Natural killer cell (primary cell): ENCODE measurements at regions not wholly inside any gene's neighbourhood (a gene's known extent, or its start where the extent isn't known, plus 50 kb on each side); places are given as distances from the start of the nearest gene placed in this dataset.

ENCODE experiments used
- ATAC-seq, 3 donors: fragments of 150-1000 bp in 2 of 3; fragments of 200-7000 bp in 1 of 3; cut with Tn5 transposase; 1 replicate in 1 of 3; 2 replicates in 2 of 3; pipeline ENCODE4 v1.10.0; 2021; ENCODE audit warnings: mild to moderate bottlenecking in 2 of 3, moderate library complexity in 2 of 3
- DNase-seq, 2 donors: peaks; one replicate each; pipeline versions ENCODE4 v3.0.0 to v3.0.0-alpha.2; 2013 to 2021; ENCODE audit warnings: mixed read lengths in 1 of 2
- H3K27ac ChIP-seq: one replicate; pipeline ENCODE4 v1.5.1; 2013; ENCODE audit warnings: mild to moderate bottlenecking, low read length
- H3K27me3 ChIP-seq: one replicate; pipeline ENCODE4 v1.6.1; 2013; ENCODE audit warnings: low read length; ENCODE audit not compliant: control insufficient read depth, insufficient read depth
- H3K36me3 ChIP-seq: one replicate; pipeline ENCODE4 v1.6.1; 2013; ENCODE audit warnings: low read length; ENCODE audit not compliant: control insufficient read depth, insufficient read depth
- H3K4me1 ChIP-seq: one replicate; pipeline ENCODE4 v1.6.1; 2013; ENCODE audit warnings: low read length; ENCODE audit not compliant: control insufficient read depth, insufficient read depth
- H3K4me3 ChIP-seq: one replicate; pipeline ENCODE4 v1.5.1; 2013; ENCODE audit warnings: low read length
- H3K9me3 ChIP-seq: one replicate; pipeline ENCODE4 v1.6.1; 2013; ENCODE audit warnings: low read length; ENCODE audit not compliant: control insufficient read depth, insufficient read depth
- H3K27ac Mint-ChIP-seq, 2 donors: one replicate each; pipeline ENCODE4 v1.8.0; 2022; ENCODE audit warnings: mild to moderate bottlenecking in 2 of 2, mixed read lengths in 2 of 2, moderate library complexity in 1 of 2
- H3K27me3 Mint-ChIP-seq, 2 donors: one replicate each; pipeline ENCODE4 v1.8.0; 2022; ENCODE audit warnings: low read depth in 2 of 2, mixed read lengths in 2 of 2
- H3K36me3 Mint-ChIP-seq: one replicate; pipeline ENCODE4 v1.8.0; 2022; ENCODE audit warnings: mixed read lengths
- H3K4me1 Mint-ChIP-seq, 2 donors: one replicate each; pipeline ENCODE4 v1.8.0; 2022; ENCODE audit warnings: mixed read lengths in 2 of 2
- H3K4me3 Mint-ChIP-seq: one replicate; pipeline ENCODE4 v1.8.0; 2022; ENCODE audit warnings: mild to moderate bottlenecking, moderate library complexity, mixed read lengths
- H3K9me3 Mint-ChIP-seq, 2 donors: one replicate each; pipeline ENCODE4 v1.8.0; 2022; ENCODE audit warnings: mixed read lengths in 2 of 2
- WGBS: methylation state at CpG from one replicate; pipeline ENCODE4 v1.1.7; 2013; ENCODE audit warnings: missing lambda C conversion rate; ENCODE audit not compliant: insufficient coverage; 5-methylcytosine and 5-hydroxymethylcytosine counted together
- intact Hi-C: fragments of 100-400 bp; cut with micrococcal nuclease; formaldehyde crosslinking; loops from one replicate; pipeline ENCODE4 v1.14.2; 2022
- TF ChIP-seq, protein P1 (sequence below): fragments of 200-600 bp; IDR thresholded peaks from one replicate; pipeline ENCODE4 v1.8.0; 2022; ENCODE audit warnings: antibody characterized with exemption

- Histone ChIP-seq H3K27ac (no peak overlapping the region), H3K27me3 (no peaks in the 10 kb centered on the region), H3K4me3 (no peak overlapping the region), H3K9me3 (peaks cover 5% of the 10 kb centered on the region), H3K4me1 (no peaks in the 10 kb centered on the region), H3K36me3 (no peaks in the 10 kb centered on the region)
- WGBS, result 73% methylated on average over 3 of the region's 5 CpGs
- H3K36me3 Mint-ChIP-seq, result peaks cover 14% of the 10 kb centered on the region
- no peak for DNase-seq
- no peak for ATAC-seq
- H3K9me3 Mint-ChIP-seq, result peaks cover 26 to 28% of the 10 kb centered on the region in 2 donors
- no peaks in the 10 kb centered on the region for H3K4me1 Mint-ChIP-seq
- TF ChIP-seq, protein P1, sequence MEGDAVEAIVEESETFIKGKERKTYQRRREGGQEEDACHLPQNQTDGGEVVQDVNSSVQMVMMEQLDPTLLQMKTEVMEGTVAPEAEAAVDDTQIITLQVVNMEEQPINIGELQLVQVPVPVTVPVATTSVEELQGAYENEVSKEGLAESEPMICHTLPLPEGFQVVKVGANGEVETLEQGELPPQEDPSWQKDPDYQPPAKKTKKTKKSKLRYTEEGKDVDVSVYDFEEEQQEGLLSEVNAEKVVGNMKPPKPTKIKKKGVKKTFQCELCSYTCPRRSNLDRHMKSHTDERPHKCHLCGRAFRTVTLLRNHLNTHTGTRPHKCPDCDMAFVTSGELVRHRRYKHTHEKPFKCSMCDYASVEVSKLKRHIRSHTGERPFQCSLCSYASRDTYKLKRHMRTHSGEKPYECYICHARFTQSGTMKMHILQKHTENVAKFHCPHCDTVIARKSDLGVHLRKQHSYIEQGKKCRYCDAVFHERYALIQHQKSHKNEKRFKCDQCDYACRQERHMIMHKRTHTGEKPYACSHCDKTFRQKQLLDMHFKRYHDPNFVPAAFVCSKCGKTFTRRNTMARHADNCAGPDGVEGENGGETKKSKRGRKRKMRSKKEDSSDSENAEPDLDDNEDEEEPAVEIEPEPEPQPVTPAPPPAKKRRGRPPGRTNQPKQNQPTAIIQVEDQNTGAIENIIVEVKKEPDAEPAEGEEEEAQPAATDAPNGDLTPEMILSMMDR, result no peak
- no peak overlapping the region for H3K27ac Mint-ChIP-seq
- H3K27me3 Mint-ChIP-seq, result no peaks in the 10 kb centered on the region
- intact Hi-C loops, result no loop called here
- H3K4me3 Mint-ChIP-seq, result no peak overlapping the region
These were observed 1295.0 kb downstream of the JRKL start for GRCh38 chr11:97684486-97685439.

DNA sequence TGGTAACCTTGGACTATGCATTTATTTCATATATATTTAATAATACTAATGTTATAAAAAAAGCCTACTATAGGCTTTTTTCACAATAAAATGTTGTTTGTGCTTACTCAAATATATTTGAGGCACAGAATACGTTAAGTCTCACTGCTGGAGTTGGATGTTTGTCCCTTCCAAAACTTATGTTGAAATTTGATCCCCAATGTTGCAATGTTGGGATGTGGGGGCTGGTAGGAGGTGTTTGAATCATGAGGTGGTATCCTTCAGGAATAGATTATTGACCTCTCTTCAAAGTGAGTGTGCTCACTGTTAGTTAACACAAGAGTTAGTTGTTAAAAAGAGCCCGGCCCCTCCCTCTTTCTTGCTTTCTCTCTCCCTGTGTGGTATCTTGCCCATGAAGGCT, 1295.9 kb downstream of the JRKL start:
- Histone ChIP-seq H3K9me3 (peaks cover 5% of the 10 kb centered on the region), H3K4me3 (no peak overlapping the region), H3K27me3 (no peaks in the 10 kb centered on the region), H3K36me3 (no peaks in the 10 kb centered on the region), H3K27ac (no peak overlapping the region), H3K4me1 (no peaks in the 10 kb centered on the region)
- DNase-seq, result no peak
- H3K9me3 Mint-ChIP-seq, result peaks cover 24% of the 10 kb centered on the region in 2 donors
- no peaks in the 10 kb centered on the region for H3K27me3 Mint-ChIP-seq
- H3K4me1 Mint-ChIP-seq, result no peaks in the 10 kb centered on the region
- TF ChIP-seq, protein P1, result no peak
- intact Hi-C loops, result no loop called here
- H3K27ac Mint-ChIP-seq, result no peak overlapping the region
- ATAC-seq, result no peak
- whole genome bisulfite sequencing, result 70% methylated on average over 2 of the region's 2 CpGs
- peaks cover 8% of the 10 kb centered on the region for H3K36me3 Mint-ChIP-seq
- no peak overlapping the region for H3K4me3 Mint-ChIP-seq

DNA sequence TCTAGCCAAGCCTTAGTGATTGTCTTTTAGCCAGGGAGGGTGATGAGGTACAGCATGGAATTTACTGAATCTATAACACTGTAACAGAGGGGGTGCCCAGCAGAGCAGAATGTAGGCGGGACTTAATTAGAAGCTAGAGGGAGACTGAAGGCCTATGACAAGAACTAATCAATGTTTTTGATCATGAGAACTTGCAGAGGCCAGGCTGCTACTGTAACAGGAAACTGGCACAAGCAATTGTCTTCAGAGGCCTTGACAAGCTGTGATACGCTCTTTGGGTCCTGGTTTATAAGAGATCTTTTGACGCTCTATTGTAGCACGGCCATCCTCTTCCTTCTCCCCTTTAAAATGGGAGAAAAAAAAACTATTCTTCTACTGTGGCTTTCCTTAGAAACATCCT, 1297.3 kb downstream of the JRKL start:
- intact Hi-C loops, result no loop called here

More for the DNA sequence above, 1297.3 kb downstream of the JRKL start:
- no peak overlapping the region for H3K27ac Mint-ChIP-seq
- TF ChIP-seq, protein P1, result no peak
- no peaks in the 10 kb centered on the region for H3K27me3 Mint-ChIP-seq
- H3K4me3 Mint-ChIP-seq, result no peak overlapping the region
- peaks cover 5% of the 10 kb centered on the region for H3K9me3 ChIP-seq
- DNase-seq (no peak), ATAC-seq (no peak)
- no peaks in the 10 kb centered on the region for H3K4me1 ChIP-seq
- no peaks in the 10 kb centered on the region for H3K36me3 ChIP-seq
- no peak overlapping the region for H3K4me3 ChIP-seq
- no peak overlapping the region for H3K27ac ChIP-seq
- WGBS, result 98% methylated on average over 4 of the region's 4 CpGs
- no peaks in the 10 kb centered on the region for H3K4me1 Mint-ChIP-seq
- H3K27me3 ChIP-seq, result no peaks in the 10 kb centered on the region
- no peaks in the 10 kb centered on the region for H3K36me3 Mint-ChIP-seq
- H3K9me3 Mint-ChIP-seq, result peaks cover 19 to 21% of the 10 kb centered on the region in 2 donors
